SK-N-SH (cell line): ENCODE measurements at regions not wholly inside any gene's neighbourhood (a gene's known extent, or its start where the extent isn't known, plus 50 kb on each side); places are given as distances from the start of the nearest gene placed in this dataset.

Source experiments
- CTCF ChIP-seq: fragments of 200-600 bp; sonication (generic); IDR thresholded peaks from 2 replicates; pipeline ENCODE4 v1.6.1; 2017; ENCODE audit warnings: antibody characterized with exemption, mild to moderate bottlenecking, moderate library complexity
- EP300 ChIP-seq, 2 experiments: IDR thresholded peaks; 2 replicates each; pipeline versions ENCODE4 v1.4.0 to v1.6.1; 2012; ENCODE audit warnings: borderline replicate concordance in 1 of 2, low read depth in 1 of 2, low read length in 1 of 2
- FOSL2 ChIP-seq: IDR thresholded peaks from 2 replicates; pipeline ENCODE4 v1.4.0; 2012; ENCODE audit warnings: low read depth, mild to moderate bottlenecking, moderate library complexity, borderline replicate concordance
- GATA2 ChIP-seq: sonication (generic); formaldehyde crosslinking; IDR thresholded peaks from 2 replicates; pipeline ENCODE4 v1.5.0; 2020; ENCODE audit warnings: mild to moderate bottlenecking, missing genetic modification reagents
- POLR2AphosphoS5 ChIP-seq: IDR thresholded peaks from 2 replicates; pipeline ENCODE4 v1.6.1; 2012; ENCODE audit warnings: low read depth, low read length
- RCOR1 ChIP-seq: fragments of 150-350 bp; IDR thresholded peaks from 2 replicates; pipeline ENCODE4 v1.6.1; 2017; ENCODE audit warnings: antibody characterized with exemption, low read length
- TAF1 ChIP-seq: IDR thresholded peaks from 2 replicates; pipeline ENCODE4 v1.6.1; 2012; ENCODE audit warnings: low read depth, mild to moderate bottlenecking, low read length, moderate library complexity, borderline replicate concordance
- TEAD4 ChIP-seq: IDR thresholded peaks from 2 replicates; pipeline ENCODE4 v1.4.0; 2012; ENCODE audit warnings: mild to moderate bottlenecking, borderline replicate concordance; ENCODE audit not compliant: insufficient read depth

GRCh38 chr7:93778384-93778783, 112.2 kb downstream of the TFPI2 start:
- TF ChIP-seq CTCF (no peak), RCOR1 (no peak), EP300 (IDR thresholded peaks at IDR 0.05; ENCODE audit: borderline replicate concordance in 1 of 2, low read depth in 1 of 2, low read length in 1 of 2) (no peak), POLR2AphosphoS5 (no peak), TEAD4 (no peak), GATA2 (CRISPR knock-in tag) (no peak), TAF1 (no peak), FOSL2 (no peak)
